Lung microvascular endothelial cell (primary cell): ENCODE measurements at regions not wholly inside any gene's neighbourhood (a gene's known extent, or its start where the extent isn't known, plus 50 kb on each side); places are given as distances from the start of the nearest gene placed in this dataset.
A peak's percentile ranks its signal among the peaks of the same experiment; 100 is the strongest.
"Not testable (repeated sequence)": the region's sequence is repeated elsewhere in the genome, so short reads cannot be mapped to it uniquely, and the experiment has no call there.

Experiments
- DNase-seq, 2 donors: peaks; one replicate each; pipeline versions ENCODE4 v3.0.0 to v3.0.0-alpha.2; 2010; ENCODE audit warnings: low read depth in 2 of 2

GRCh38 chr6:153435787-153436186 lies 304.7 kb upstream of the RGS17 start:
- DNase-seq: no peak

DNA sequence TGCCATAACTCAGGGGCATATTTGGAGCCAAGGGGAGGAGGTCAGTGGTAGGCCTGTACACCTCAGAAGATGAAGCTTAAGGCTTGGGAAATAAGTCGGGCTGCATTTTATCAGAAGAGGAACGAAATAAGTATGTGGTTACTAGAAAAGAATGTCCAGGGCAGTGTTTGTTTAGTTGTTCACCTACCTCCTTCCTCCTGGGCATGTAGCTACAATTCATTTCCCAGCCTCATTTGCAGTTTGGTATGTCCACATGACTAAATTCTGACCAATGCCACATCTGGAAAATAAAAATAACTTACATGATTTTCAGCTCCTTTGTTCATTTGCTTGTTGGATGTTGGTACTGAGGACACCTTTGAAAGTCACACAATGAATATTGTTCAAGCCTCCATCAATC lies 294.5 kb upstream of the RGS17 start:
- DNase-seq: no peak

DNA sequence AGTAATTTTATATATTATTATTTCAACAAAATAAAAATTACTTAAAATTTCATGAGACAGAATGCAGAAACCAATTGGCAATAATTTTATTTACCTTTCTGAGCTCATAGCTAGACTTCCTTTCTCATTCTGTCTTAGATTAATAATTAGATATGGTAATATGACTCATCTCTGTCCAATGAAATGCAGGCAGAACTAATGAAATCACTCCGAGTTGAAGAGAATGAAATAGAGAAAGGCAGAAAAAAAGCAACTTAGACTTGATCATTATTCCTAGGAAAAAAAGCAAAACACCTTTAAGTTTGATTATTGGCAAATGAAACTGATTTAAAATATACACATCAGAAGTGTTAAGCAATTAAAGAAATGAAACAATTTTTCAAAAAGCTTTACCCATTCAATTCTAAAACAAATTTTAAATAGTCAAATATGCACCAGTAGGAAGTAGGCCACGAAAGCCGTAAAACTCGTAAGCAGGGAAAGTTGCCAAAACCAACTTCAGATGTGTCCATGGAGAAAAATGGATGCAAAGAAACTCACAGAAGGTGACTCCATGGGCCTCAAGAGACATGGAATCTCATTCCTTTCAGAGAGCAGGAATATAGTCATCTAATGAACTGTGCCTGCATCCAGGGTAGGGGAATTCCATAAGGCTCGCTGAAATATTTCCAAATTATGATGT lies 293.8 kb upstream of the RGS17 start:
- no peak for DNase-seq

- DNase-seq: no peak
These were observed 281.4 kb upstream of the RGS17 start for GRCh38 chr6:153412519-153412918.

DNA sequence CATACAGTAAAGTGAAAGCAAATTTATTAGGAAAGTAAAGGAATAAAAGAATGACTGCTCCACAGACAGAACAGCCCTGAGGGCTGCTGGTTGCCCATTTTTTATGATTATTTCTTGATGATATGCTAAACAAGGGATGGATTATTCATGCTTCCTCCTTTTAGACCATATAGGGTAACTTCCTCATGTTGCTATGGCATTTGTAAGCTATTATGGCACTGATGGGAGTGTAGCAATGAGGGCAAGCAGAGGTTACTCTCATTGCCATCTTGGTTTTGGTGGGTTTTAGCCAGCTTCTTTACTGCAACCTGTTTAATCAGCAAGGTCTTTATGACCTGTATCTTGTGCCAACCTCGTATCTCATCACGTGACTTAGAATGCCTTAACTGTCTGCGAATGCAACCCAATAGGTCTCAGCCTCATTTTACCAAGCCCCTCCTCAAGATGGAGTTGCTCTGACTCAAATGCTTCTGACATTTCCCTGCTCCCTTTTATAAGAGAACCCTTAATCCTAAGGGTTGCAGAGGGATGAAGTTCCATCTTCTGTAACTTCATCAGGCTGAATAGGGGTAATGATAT lies 280.1 kb upstream of the RGS17 start:
- DNase-seq: no peak

- no peak for DNase-seq
These were observed 274.8 kb upstream of the RGS17 start for GRCh38 chr6:153405931-153406330.

DNA sequence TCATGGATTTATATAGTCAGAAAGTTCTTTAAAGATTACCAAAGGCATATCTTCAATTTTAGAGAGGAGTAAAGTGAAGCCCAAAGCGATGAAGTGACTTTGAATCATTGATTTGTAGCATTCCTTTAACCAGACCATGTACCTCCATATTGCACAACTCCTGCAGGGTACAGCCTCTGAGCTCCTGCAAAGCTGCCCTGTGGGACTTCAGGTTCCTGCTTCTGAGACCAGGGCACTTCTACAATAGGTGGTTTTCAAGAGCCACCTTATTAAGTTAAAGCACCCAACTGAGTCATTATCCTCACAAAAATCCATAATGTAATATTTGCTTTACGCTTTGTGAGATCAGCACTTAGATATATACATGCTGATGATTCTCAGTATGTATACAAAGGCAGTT lies 270.7 kb upstream of the RGS17 start:
- DNase-seq: no peak

GRCh38 chr6:153392156-153392555 lies 261.1 kb upstream of the RGS17 start:
- DNase-seq: peak in 1 of 2 donors; percentile 28

- no peak for DNase-seq
These were observed 242.8 kb upstream of the RGS17 start for GRCh38 chr6:153373869-153374268.

DNA sequence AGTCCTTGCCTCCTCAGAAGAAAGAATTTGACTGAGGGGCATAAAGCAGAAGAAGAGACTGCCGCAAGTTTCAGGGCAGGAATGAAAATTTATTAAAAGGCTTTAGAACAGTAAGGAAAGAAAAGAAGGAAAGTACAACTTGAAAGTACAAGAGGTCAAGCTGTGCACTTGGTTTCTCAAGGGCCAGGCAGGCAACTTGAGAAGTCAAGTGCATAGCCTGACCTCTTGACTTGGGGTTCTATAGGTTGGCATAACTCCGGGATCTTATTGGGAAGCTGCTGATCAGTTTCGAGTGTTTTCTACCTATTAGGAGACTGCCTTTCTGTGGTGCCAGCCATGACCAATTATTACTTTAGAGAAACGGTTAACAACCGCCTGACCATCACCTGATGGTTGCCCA lies 237.0 kb upstream of the RGS17 start:
- DNase-seq: no peak

DNA sequence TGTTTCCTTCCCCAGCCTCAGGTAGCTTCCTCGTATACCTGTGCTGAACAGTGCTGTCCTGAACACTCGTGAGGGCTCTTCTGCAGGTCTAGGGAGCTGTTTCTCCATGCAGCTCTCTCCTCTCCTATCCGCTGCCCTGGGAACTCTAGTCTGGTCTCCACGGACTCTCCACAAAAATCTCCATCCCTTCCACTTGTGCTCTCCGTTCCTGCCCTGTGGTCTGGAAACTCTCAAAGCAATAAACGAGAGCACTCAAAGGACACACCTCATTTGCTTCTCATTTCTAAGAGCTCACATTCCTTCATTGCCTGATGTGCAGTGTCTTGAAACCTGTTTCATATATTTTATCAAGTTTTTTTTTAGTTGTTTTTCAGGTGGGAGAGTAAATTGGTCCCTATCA lies 235.9 kb upstream of the RGS17 start:
- no peak for DNase-seq

- no peak for DNase-seq
These were observed 226.3 kb upstream of the RGS17 start for GRCh38 chr6:153357391-153357790.

GRCh38 chr6:153340568-153340967 lies 209.5 kb upstream of the RGS17 start:
- DNase-seq: no peak

DNA sequence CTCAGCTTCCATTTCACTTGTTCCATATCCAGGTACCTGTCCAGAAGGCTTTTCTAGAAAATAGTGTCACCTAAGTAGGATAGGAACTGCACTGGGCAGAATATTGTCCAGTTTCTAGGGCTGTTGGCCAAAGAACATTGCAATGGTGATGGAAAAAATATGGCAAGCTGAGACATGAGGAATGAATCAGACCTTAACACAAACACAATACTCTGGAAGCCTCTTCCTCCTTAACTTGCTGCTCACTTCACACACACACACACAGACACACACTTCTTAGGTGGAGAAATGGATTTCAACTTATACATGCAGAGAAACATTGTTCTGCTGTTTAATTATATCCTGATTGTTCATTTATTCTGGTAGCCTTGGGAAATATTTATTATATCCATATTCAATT lies 203.0 kb upstream of the RGS17 start:
- DNase-seq: no peak

- DNase-seq: not testable (repeated sequence)
These were observed 200.1 kb upstream of the RGS17 start for GRCh38 chr6:153331221-153331620.

DNA sequence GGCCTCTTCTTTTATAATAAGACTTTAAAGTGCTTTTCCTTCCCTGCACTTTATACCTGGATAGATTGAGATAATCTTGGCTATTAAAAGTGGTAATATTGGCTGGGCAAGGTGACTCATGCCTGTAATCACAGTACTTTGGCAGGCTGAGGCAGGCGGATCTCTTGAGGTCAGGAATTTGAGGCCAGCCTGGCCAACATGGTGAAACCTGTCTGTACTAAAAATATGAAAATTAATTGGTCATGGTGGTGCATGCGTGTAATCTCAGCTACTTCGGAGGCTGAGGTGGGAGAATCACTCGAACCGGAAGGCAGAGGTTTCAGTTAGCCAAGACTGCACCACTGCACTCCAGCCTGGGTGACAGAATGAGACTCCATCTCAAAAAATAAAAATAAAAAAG lies 197.1 kb upstream of the RGS17 start:
- no peak for DNase-seq

DNA sequence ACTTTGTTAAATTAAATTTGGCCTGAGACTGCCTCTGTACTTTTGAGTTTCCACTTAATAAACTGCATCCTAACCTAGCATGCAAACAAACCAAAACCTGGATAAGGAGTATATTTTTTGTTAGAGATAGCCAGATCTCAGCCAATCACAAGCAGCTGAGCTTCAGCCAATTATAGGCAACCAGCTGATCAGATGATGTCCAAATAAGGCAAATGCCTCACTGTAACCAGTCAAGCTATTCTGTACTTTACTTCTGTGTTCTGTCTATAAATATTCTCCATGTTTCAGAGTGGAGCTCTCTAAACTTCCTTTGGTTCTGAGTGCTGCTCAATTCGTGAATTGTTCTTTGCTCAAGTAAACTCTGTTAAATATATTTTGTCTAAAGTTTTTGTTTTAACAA lies 194.6 kb upstream of the RGS17 start:
- no peak for DNase-seq

GRCh38 chr6:153312634-153313033 lies 181.6 kb upstream of the RGS17 start:
- peak; percentile 59 to 76 for DNase-seq

DNA sequence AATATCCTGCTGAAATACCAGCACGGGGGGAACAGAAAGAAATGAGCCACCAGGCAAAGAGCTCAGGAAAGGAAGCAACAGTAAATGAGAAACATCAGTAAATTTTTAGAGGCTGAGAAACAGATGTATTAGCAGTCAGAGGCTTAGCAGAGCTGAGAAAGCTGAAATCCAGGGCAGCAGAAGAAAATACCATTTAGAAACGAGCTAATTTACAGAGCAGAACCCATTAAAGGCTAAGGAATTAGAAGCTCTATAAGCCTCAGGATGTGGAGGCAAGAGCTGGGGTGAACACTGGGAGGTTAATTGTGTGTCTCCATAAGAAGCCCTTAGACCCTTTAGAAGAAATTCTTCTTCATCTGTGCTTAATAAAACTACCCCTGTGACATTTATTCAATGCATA lies 178.6 kb upstream of the RGS17 start:
- no peak for DNase-seq

DNA sequence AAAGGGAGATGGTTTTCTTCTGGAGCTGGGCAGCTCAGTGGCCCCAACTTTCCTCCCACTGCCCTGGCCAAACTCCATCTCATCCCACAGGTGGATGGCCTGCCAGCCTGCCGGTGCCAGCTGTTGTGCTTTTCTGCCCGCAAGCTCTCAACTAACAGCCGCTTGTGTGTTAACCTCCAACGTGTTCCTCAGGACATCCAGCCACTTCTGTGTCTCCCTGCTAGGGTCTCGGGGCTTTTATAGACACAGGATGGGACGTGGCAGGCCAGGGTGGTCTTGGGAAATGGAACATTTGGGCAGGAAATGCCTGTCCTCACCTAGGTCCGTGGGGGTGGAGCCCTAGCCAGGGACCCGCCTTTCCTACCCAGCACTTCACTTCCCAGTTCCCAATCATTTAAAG lies 171.1 kb upstream of the RGS17 start:
- DNase-seq: no peak

DNA sequence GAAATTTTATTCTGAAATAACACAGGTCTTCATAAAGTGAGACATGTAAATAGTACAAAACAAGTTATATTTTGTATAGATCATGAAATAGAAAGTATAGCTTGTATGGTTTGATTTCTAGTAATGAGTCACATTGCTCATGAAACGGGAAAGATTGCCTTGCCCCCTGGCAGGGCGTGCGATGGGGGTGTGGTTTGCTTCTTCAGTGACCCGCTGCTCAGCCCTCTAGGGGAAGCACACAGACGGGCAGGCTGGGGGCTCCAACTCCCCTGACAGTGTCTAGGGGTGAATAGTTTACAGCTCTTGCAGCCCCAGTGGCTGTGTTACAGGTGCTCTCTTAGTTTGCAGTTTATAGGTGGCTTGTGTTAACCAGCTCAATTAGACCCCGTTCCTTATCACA lies 170.5 kb upstream of the RGS17 start:
- no peak for DNase-seq

- DNase-seq: not testable (repeated sequence)
These were observed 151.4 kb upstream of the RGS17 start for GRCh38 chr6:153282456-153282855.

DNA sequence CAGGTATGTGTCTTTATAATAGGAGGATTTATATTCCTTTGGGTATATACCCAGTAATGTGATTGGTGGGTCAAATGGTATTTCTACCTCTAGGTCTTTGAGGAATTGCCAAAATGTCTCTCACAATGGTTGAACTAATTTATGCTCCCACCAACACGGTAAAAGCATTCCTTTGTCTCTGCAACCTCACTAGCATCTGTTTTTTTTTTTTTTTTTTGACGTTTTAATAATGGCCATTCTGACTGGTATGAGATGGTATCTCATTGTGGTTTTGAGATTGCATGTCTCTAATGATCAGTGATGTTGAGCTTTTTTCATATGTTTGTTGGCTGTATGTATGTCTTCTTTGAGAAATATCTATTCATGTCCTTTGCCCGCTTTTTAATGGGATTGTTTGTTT lies 144.9 kb upstream of the RGS17 start:
- no peak for DNase-seq
